Heart left ventricle (tissue), 16 donors: ENCODE measurements at regions not wholly inside any gene's neighbourhood (a gene's known extent, or its start where the extent isn't known, plus 50 kb on each side); places are given as distances from the start of the nearest gene placed in this dataset.

Experiments
- ATAC-seq, 4 donors: fragments of 200-7000 bp; cut with Tn5 transposase; one replicate each; pipeline ENCODE4 v1.9.1; 2020 to 2022; ENCODE audit warnings: moderate library complexity in 4 of 4, mild to moderate bottlenecking in 3 of 4, moderate number of reproducible peaks in 1 of 4
- DNase-seq, 5 donors: peaks; one replicate each; pipeline ENCODE4 v3.0.0-alpha.2; 2020
- H3K27ac ChIP-seq, 12 donors: fragments of 200-600 bp; sonication (generic) in 4 of 12; one replicate each; pipeline versions ENCODE4 v1.5.0 to v1.8.0; 2016 to 2022; ENCODE audit warnings: mild to moderate bottlenecking in 2 of 12
- H3K27me3 ChIP-seq, 9 donors: fragments of 200-600 bp; sonication (generic) in 2 of 9; one replicate each; pipeline versions ENCODE4 v1.5.1 to v1.8.0; 2016 to 2022; ENCODE audit warnings: mild to moderate bottlenecking in 3 of 9
- H3K36me3 ChIP-seq, 9 donors: fragments of 200-600 bp; sonication (generic) in 2 of 9; one replicate each; pipeline versions ENCODE4 v1.5.0 to v1.8.0; 2018 to 2022; ENCODE audit warnings: mild to moderate bottlenecking in 2 of 9
- H3K4me1 ChIP-seq, 12 donors: fragments of 200-600 bp; sonication (generic) in 4 of 12; one replicate each; pipeline versions ENCODE4 v1.5.0 to v1.8.0; 2016 to 2022; ENCODE audit warnings: mild to moderate bottlenecking in 3 of 12
- H3K4me3 ChIP-seq, 12 donors: fragments of 200-600 bp; sonication (generic) in 4 of 12; one replicate each; pipeline versions ENCODE4 v1.5.0 to v1.8.0; 2017 to 2022; ENCODE audit warnings: mild to moderate bottlenecking in 9 of 12, moderate library complexity in 4 of 12
- H3K9me3 ChIP-seq, 12 donors: fragments of 200-600 bp; sonication (generic) in 4 of 12; one replicate each; pipeline versions ENCODE4 v1.5.0 to v1.8.0; 2016 to 2022; ENCODE audit warnings: mild to moderate bottlenecking in 1 of 12
- CTCF ChIP-seq, 12 donors: fragments of 200-600 bp; sonication (generic) in 4 of 12; IDR thresholded peaks; one replicate each; pipeline versions ENCODE4 v1.5.0 to v1.8.0; 2018 to 2022; ENCODE audit warnings: antibody characterized with exemption in 12 of 12, mild to moderate bottlenecking in 5 of 12
- POLR2A ChIP-seq, 2 donors: fragments of 450-650 bp; IDR thresholded peaks; one replicate each; pipeline ENCODE4 v1.6.1; 2017; ENCODE audit warnings: antibody characterized with exemption in 2 of 2, mild to moderate bottlenecking in 2 of 2, moderate library complexity in 2 of 2
- WGBS, 4 donors: extraction: QIAGEN DNeasy Blood & Tissue Kit in 2 of 4; methylation state at CpG; one replicate each; pipeline versions ENCODE4 v1.1.5 to v1.1.7; 2013 to 2018; 5-methylcytosine and 5-hydroxymethylcytosine counted together
- intact Hi-C, 10 donors: fragments of 100-400 bp; cut with DNase I; formaldehyde crosslinking; loops; one replicate each; pipeline versions ENCODE4 v1.11.1 to v1.14.2; 2022
- donor health status: ischemic (EF 13 %, LVEDD 7.1; RV severe dilation, severe dysfunction).
- donor health status: healthy with polysubstance abuse.
- donor health status: DM: no; HTN: yes; CAD: no.
- donor health status: DM: no; HTN: no; CAD: no.
- donor health status: ischemic (EF 25% LVEDD 6.9; RV normal size, moderate dysfunction).
- donor health status: ischemic (EF 25% LVEDD 5.7; RV mildly dilated, moderate dysfunction).
- donor health status: healthy.
- donor health status: DM: yes; HTN: yes; CAD: no.
- donor health status: ischemic (EF 35%, LVEDD 5.7; RV mildly dilated, moderate dysfunction).
- donor health status: nonischemic (EF 11% LVEDD 7.7; RV severe dilation, severe dysfunction).
- donor health status: DM: yes; HTN: yes; CAD: no.
- donor health status: PGD.
- donor health status: ischemic (EF 29% LVEDD 5.4; RV normal size, mild dysfunction).
- donor health status: nonischemic (EF 23%, LVEDD 6.1; RV moderate dilation, normal function).

- Histone ChIP-seq H3K27me3 (no peaks in the 10 kb centered on the region), H3K9me3 (no peaks in the 10 kb centered on the region), H3K27ac (no peak overlapping the region), H3K4me3 (no peak overlapping the region), H3K36me3 (no peaks in the 10 kb centered on the region), H3K4me1 (no peaks in the 10 kb centered on the region)
- 76 to 84% (median 82%) methylated on average over 5 of the region's 5 CpGs for whole genome bisulfite sequencing, 4 donors
- no peak for TF ChIP-seq POLR2A (IDR thresholded peaks at IDR 0.05)
- ATAC-seq (no peak), DNase-seq (no peak)
- intact Hi-C loops, result no loop called here
These were observed 660.4 kb downstream of the SLITRK1 start for GRCh38 chr13:83221813-83222241.

- H3K4me1 ChIP-seq, result no peaks in the 10 kb centered on the region
- TF ChIP-seq CTCF (IDR thresholded peaks at IDR 0.05) (no peak), POLR2A (IDR thresholded peaks at IDR 0.05) (no peak)
- intact Hi-C loops, result no loop called here
- H3K4me3 ChIP-seq, result no peak overlapping the region
- no peaks in the 10 kb centered on the region for H3K36me3 ChIP-seq
- 82 to 91% (median 88%) methylated on average over 1 of the region's 1 CpG for WGBS, 4 donors
- no peak overlapping the region for H3K27ac ChIP-seq
- DNase-seq (no peak), ATAC-seq (no peak)
- H3K9me3 ChIP-seq, result no peaks in the 10 kb centered on the region
- H3K27me3 ChIP-seq, result no peaks in the 10 kb centered on the region
These were observed 661.0 kb downstream of the SLITRK1 start for GRCh38 chr13:83221256-83221655.

- DNase-seq (no peak), ATAC-seq (no peak)
- intact Hi-C loops, result no loop called here
- TF ChIP-seq POLR2A (IDR thresholded peaks at IDR 0.05) (no peak), CTCF (IDR thresholded peaks at IDR 0.05) (no peak)
- no peak overlapping the region for H3K4me3 ChIP-seq
- no peak overlapping the region for H3K27ac ChIP-seq
- H3K27me3 ChIP-seq, result no peaks in the 10 kb centered on the region
- WGBS, 4 donors, result 83 to 90% (median 87%) methylated on average over 2 of the region's 2 CpGs
- H3K36me3 ChIP-seq, result no peaks in the 10 kb centered on the region
- H3K4me1 ChIP-seq, result no peaks in the 10 kb centered on the region
- no peaks in the 10 kb centered on the region for H3K9me3 ChIP-seq
These were observed 662.0 kb downstream of the SLITRK1 start for GRCh38 chr13:83220241-83220640.

GRCh38 chr13:83219832-83220231, 662.4 kb downstream of the SLITRK1 start:
- H3K9me3 ChIP-seq, result no peaks in the 10 kb centered on the region
- H3K27ac ChIP-seq, result no peak overlapping the region
- WGBS, 4 donors, result 79 to 92% (median 84%) methylated on average over 3 of the region's 3 CpGs
- intact Hi-C loops, result no loop called here
- DNase-seq (no peak), ATAC-seq (no peak)
- no peaks in the 10 kb centered on the region for H3K4me1 ChIP-seq
- no peaks in the 10 kb centered on the region for H3K36me3 ChIP-seq
- H3K4me3 ChIP-seq, result no peak overlapping the region
- TF ChIP-seq POLR2A (IDR thresholded peaks at IDR 0.05) (no peak), CTCF (IDR thresholded peaks at IDR 0.05) (no peak)
- no peaks in the 10 kb centered on the region for H3K27me3 ChIP-seq

- no peak for ATAC-seq
These were observed 665.6 kb downstream of the SLITRK1 start for GRCh38 chr13:83216479-83217245.

More at GRCh38 chr13:83216479-83217245, 665.6 kb downstream of the SLITRK1 start:
- Histone ChIP-seq H3K27ac (no peak overlapping the region), H3K36me3 (no peaks in the 10 kb centered on the region), H3K4me3 (no peak overlapping the region), H3K9me3 (peaks cover 0 to 27% (median 6%) of the 10 kb centered on the region in 12 donors), H3K4me1 (no peaks in the 10 kb centered on the region), H3K27me3 (no peaks in the 10 kb centered on the region)
- intact Hi-C loops, result no loop called here
- TF ChIP-seq POLR2A (IDR thresholded peaks at IDR 0.05) (no peak), CTCF (IDR thresholded peaks at IDR 0.05) (no peak)
- no peak for DNase-seq
- WGBS, 4 donors, result 50 to 82% (median 72%) methylated on average over 1 of the region's 1 CpG
